ENCODE measurements at regions not wholly inside any gene's neighbourhood (a gene's known extent, or its start where the extent isn't known, plus 50 kb on each side); places are given as distances from the start of the nearest gene placed in this dataset.
"Not testable (repeated sequence)": the region's sequence is repeated elsewhere in the genome, so short reads cannot be mapped to it uniquely, and the experiment has no call there.

DNA sequence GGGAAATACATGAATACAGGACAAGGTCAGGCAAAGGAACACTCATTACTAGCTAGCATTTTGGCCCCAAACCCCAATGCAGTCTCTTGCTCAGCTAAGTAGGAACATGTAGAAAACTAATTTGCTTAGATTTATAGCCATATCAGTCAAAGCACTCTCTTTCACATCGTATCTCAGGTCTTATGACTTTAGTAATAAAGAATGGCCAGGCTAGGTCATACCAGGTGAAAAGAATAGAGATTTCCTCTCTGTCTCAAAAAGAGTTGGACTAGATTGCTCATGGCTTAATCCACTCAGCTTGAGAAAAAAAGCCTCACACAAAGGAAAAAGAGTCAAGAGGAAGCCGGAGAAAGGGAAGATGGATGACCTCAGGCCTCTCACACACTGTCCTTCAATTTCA lies 772.7 kb upstream of the SEMA6A start:
- Histone ChIP-seq H3K79me2 (ENCODE audit: insufficient read depth, low read length) (no peaks in the 10 kb centered on the region), H2AK5ac (ENCODE audit: insufficient read length, low read length) (no peak overlapping the region), H4K91ac (ENCODE audit: insufficient read length, low read depth, low read length) (no peak overlapping the region), H3K23me2 (ENCODE audit: insufficient read length, low read depth, low read length, poor library complexity, severe bottlenecking) (no peaks in the 10 kb centered on the region), H2BK5ac (ENCODE audit: insufficient read length, low read length) (no peak overlapping the region), H2BK20ac (ENCODE audit: low read depth, low read length, poor library complexity, severe bottlenecking) (no peak overlapping the region), H3K14ac (ENCODE audit: insufficient read depth, low read length) (no peak overlapping the region), H4K5ac (ENCODE audit: insufficient read length, low read depth, low read length) (no peak overlapping the region), H3K56ac (ENCODE audit: insufficient read length, low read depth, low read length) (no peak overlapping the region), H4K20me1 (ENCODE audit: control insufficient read depth, insufficient read depth, insufficient read length) (no peaks in the 10 kb centered on the region), H3K4me1 (ENCODE audit: insufficient read depth, low read length) (no peaks in the 10 kb centered on the region; the same call in 1 of the 2 replicates), H3T11ph (ENCODE audit: low read length) (no peak overlapping the region), H3K27me3 (ENCODE audit: insufficient read depth, low read length) (no peaks in the 10 kb centered on the region), H2BK120ac (ENCODE audit: low read depth, low read length, poor library complexity, severe bottlenecking) (no peak overlapping the region), H2BK15ac (ENCODE audit: low read depth, low read length) (no peak overlapping the region), H3K18ac (ENCODE audit: insufficient read length, low read depth, low read length) (no peak overlapping the region), H4K8ac (replicated peaks; ENCODE audit: insufficient read length, low read depth, low read length) (no peak overlapping the region), H3K9me3 (ENCODE audit: control insufficient read depth, low read depth, low read length) (no peaks in the 10 kb centered on the region), H2AFZ (ENCODE audit: low read length) (no peak overlapping the region), H3K9ac (ENCODE audit: extremely low read depth, insufficient read length, low read length) (peak overlapping the region; percentile 14), H3K4ac (ENCODE audit: low read depth, low read length) (no peak overlapping the region), H3K79me1 (ENCODE audit: insufficient read depth, low read depth, low read length, poor library complexity, severe bottlenecking) (no peaks in the 10 kb centered on the region), H3K23ac (ENCODE audit: insufficient read length, low read depth, low read length) (no peak overlapping the region), H3K27ac (ENCODE audit: insufficient read length, low read depth, low read length) (no peak overlapping the region), H2BK12ac (ENCODE audit: insufficient read length, low read depth, low read length) (no peak overlapping the region), H3K4me2 (ENCODE audit: insufficient read depth, insufficient read length, low read length) (no peak overlapping the region)
- H3K9me3 Mint-ChIP-seq: peaks cover 0 to 4% of the 10 kb centered on the region in 2 experiments; a peak in 2 of 5 replicates
- H3K36me3 Mint-ChIP-seq (ENCODE audit: insufficient read depth in 1 of 3, low read depth in 3 of 3): peaks cover 0 to 5% (median 3%) of the 10 kb centered on the region in 3 experiments; a peak in 4 of 7 replicates
- TF ChIP-seq, protein P1, sequence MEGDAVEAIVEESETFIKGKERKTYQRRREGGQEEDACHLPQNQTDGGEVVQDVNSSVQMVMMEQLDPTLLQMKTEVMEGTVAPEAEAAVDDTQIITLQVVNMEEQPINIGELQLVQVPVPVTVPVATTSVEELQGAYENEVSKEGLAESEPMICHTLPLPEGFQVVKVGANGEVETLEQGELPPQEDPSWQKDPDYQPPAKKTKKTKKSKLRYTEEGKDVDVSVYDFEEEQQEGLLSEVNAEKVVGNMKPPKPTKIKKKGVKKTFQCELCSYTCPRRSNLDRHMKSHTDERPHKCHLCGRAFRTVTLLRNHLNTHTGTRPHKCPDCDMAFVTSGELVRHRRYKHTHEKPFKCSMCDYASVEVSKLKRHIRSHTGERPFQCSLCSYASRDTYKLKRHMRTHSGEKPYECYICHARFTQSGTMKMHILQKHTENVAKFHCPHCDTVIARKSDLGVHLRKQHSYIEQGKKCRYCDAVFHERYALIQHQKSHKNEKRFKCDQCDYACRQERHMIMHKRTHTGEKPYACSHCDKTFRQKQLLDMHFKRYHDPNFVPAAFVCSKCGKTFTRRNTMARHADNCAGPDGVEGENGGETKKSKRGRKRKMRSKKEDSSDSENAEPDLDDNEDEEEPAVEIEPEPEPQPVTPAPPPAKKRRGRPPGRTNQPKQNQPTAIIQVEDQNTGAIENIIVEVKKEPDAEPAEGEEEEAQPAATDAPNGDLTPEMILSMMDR (conservative IDR thresholded peaks at IDR 0.05): no peak
- H3K27ac Mint-ChIP-seq: no peak overlapping the region
- no peak for DNase-seq
- no peaks in the 10 kb centered on the region; the same call in 1 of the 2 replicates for H3K27me3 Mint-ChIP-seq (ENCODE audit: low read depth)
- peaks cover 8 to 19% of the 10 kb centered on the region in 2 experiments for H3K4me1 Mint-ChIP-seq
- WGBS (ENCODE audit: extremely low coverage, insufficient read length, low lambda C conversion rate): no CpG with 5 or more reads among the region's 2 CpGs
- no peak overlapping the region for H3K4me3 Mint-ChIP-seq

- H3K27ac ChIP-seq (ENCODE audit: insufficient read length, low read depth, low read length); H2BK12ac ChIP-seq (ENCODE audit: insufficient read length, low read depth, low read length); H4K20me1 ChIP-seq (ENCODE audit: control insufficient read depth, insufficient read depth, insufficient read length); H3K23ac ChIP-seq (ENCODE audit: insufficient read length, low read depth, low read length); H3K79me1 ChIP-seq (ENCODE audit: insufficient read depth, low read depth, low read length, poor library complexity, severe bottlenecking); H2BK5ac ChIP-seq (ENCODE audit: insufficient read length, low read length); H2BK15ac ChIP-seq (ENCODE audit: low read depth, low read length); H3K4me2 ChIP-seq (ENCODE audit: insufficient read depth, insufficient read length, low read length); H3K9me3 ChIP-seq (ENCODE audit: control insufficient read depth, low read depth, low read length); H3K9me3 Mint-ChIP-seq; H3T11ph ChIP-seq (ENCODE audit: low read length); H2AK5ac ChIP-seq (ENCODE audit: insufficient read length, low read length); H3K27me3 ChIP-seq (ENCODE audit: insufficient read depth, low read length); H3K9ac ChIP-seq (ENCODE audit: extremely low read depth, insufficient read length, low read length); H2BK120ac ChIP-seq (ENCODE audit: low read depth, low read length, poor library complexity, severe bottlenecking); H2BK20ac ChIP-seq (ENCODE audit: low read depth, low read length, poor library complexity, severe bottlenecking); H3K23me2 ChIP-seq (ENCODE audit: insufficient read length, low read depth, low read length, poor library complexity, severe bottlenecking); H4K5ac ChIP-seq (ENCODE audit: insufficient read length, low read depth, low read length); H3K4ac ChIP-seq (ENCODE audit: low read depth, low read length); H3K56ac ChIP-seq (ENCODE audit: insufficient read length, low read depth, low read length); H4K91ac ChIP-seq (ENCODE audit: insufficient read length, low read depth, low read length); H3K36me3 Mint-ChIP-seq (ENCODE audit: insufficient read depth in 1 of 3, low read depth in 3 of 3); H3K18ac ChIP-seq (ENCODE audit: insufficient read length, low read depth, low read length); H3K14ac ChIP-seq (ENCODE audit: insufficient read depth, low read length); H3K79me2 ChIP-seq (ENCODE audit: insufficient read depth, low read length); H3K4me1 ChIP-seq (ENCODE audit: insufficient read depth, low read length); H2AFZ ChIP-seq (ENCODE audit: low read length); H3K27me3 Mint-ChIP-seq (ENCODE audit: low read depth); H4K8ac ChIP-seq (replicated peaks; ENCODE audit: insufficient read length, low read depth, low read length): not testable (repeated sequence)
- peak; percentile 68 for DNase-seq
- Mint-ChIP-seq H3K4me3 (peak overlapping the region in 1 of 2 experiments; percentile 50; a peak in 2 of 5 replicates), H3K4me1 (peaks cover 8 to 19% of the 10 kb centered on the region in 2 experiments), H3K27ac (peak overlapping the region in 2 of 3 experiments; percentile 68 to 87; a peak in 3 of 7 replicates)
- WGBS (ENCODE audit: extremely low coverage, insufficient read length, low lambda C conversion rate): no CpG with 5 or more reads among the region's 13 CpGs
Measured at GRCh38 chr5:117343726-117344125, 769.1 kb upstream of the SEMA6A start.
